Activated CD8-positive, alpha-beta T cell treated with anti-CD3 and anti-CD28 coated beads, Interleukin-2, amount 10 ng/mL, durations not matched to agents 7 days and 5 days (primary cell): ENCODE measurements at regions not wholly inside any gene's neighbourhood (a gene's known extent, or its start where the extent isn't known, plus 50 kb on each side); places are given as distances from the start of the nearest gene placed in this dataset.

Experiments
- ATAC-seq: fragments of 150-1000 bp; cut with Tn5 transposase; one replicate; pipeline ENCODE4 v1.10.0; 2021; ENCODE audit warnings: moderate library complexity
- CTCF ChIA-PET: fragments of 350-600 bp; sonication (Branson Sonifier 250); formaldehyde crosslinking; loops from one replicate; lab custom pipeline; 2021; ENCODE audit warnings: antibody characterized with exemption; lab: Charles Lee
- POLR2A ChIA-PET: fragments of 350-600 bp; sonication (Branson Sonifier 250); formaldehyde crosslinking; loops from one replicate; lab custom pipeline; 2021; ENCODE audit warnings: antibody characterized with exemption; lab: Charles Lee
- DNase-seq: peaks from one replicate; pipeline ENCODE4 v3.0.0-alpha.2; 2020
- H3K27ac Mint-ChIP-seq: one replicate; pipeline ENCODE4 v1.8.0; 2021; ENCODE audit warnings: mild to moderate bottlenecking, mixed read lengths
- H3K27me3 Mint-ChIP-seq: one replicate; pipeline ENCODE4 v1.8.0; 2021; ENCODE audit warnings: low read depth, mixed read lengths
- H3K36me3 Mint-ChIP-seq: one replicate; pipeline ENCODE4 v1.8.0; 2021; ENCODE audit warnings: low read depth, mixed read lengths
- H3K4me1 Mint-ChIP-seq: one replicate; pipeline ENCODE4 v1.8.0; 2021; ENCODE audit warnings: low read depth, mixed read lengths
- H3K4me3 Mint-ChIP-seq: one replicate; pipeline ENCODE4 v1.8.0; 2021; ENCODE audit warnings: mild to moderate bottlenecking, mixed read lengths
- H3K9me3 Mint-ChIP-seq: one replicate; pipeline ENCODE4 v1.8.0; 2022; ENCODE audit warnings: mixed read lengths; ENCODE audit not compliant: insufficient read depth

- CTCF ChIA-PET, result no interaction called here
- no peak overlapping the region for H3K4me3 Mint-ChIP-seq
- no peak for ATAC-seq
- DNase-seq, result no peak
- H3K4me1 Mint-ChIP-seq, result no peaks in the 10 kb centered on the region
- no peaks in the 10 kb centered on the region for H3K36me3 Mint-ChIP-seq
- no peak overlapping the region for H3K27ac Mint-ChIP-seq
- H3K9me3 Mint-ChIP-seq, result peaks cover 11% of the 10 kb centered on the region
- POLR2A ChIA-PET, result no interaction called here
- H3K27me3 Mint-ChIP-seq, result no peaks in the 10 kb centered on the region
Measured at GRCh38 chr2:186276909-186277308, 209.2 kb upstream of the ZC3H15 start.

- CTCF ChIA-PET, result no interaction called here
- Mint-ChIP-seq H3K27ac (no peak overlapping the region), H3K36me3 (no peaks in the 10 kb centered on the region), H3K4me3 (no peak overlapping the region), H3K4me1 (no peaks in the 10 kb centered on the region), H3K9me3 (peaks cover 6% of the 10 kb centered on the region), H3K27me3 (no peaks in the 10 kb centered on the region)
- no peak for ATAC-seq
- no peak for DNase-seq
- POLR2A ChIA-PET, result no interaction called here
Measured at GRCh38 chr2:186281726-186282125, 204.3 kb upstream of the ZC3H15 start.

DNA sequence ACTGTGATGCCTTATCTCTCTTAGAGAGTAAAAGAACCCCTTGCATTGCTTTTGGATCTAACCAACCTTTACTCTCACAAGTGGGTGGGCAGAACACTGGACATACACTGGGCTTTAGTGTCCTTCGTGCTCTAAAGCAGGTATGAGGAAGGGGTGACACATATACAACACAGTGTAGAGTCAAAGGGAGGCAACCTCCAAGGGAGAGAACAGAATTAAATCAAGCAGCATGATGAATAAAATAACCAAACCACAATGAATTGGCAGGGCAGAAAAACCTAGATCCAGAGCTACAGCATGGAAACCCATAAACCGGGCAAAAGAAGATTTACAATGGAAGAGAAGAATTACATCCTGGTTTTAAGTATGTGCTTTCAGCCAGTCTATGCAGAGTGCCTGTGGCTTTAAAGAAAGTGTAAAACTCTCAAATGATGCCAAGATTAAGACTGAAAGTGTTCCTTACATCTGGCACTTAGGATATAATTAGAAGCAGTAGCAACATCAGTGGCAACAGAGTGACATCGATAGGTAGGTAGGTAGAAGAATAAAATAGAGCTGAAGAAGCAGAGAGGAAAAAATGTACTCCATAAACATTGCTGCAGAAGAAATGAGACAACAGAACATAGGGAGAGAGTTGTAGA is 191.7 kb upstream of the ZC3H15 start:
- Mint-ChIP-seq H3K4me1 (no peaks in the 10 kb centered on the region), H3K27ac (no peak overlapping the region), H3K4me3 (no peak overlapping the region), H3K36me3 (no peaks in the 10 kb centered on the region), H3K9me3 (no peaks in the 10 kb centered on the region), H3K27me3 (no peaks in the 10 kb centered on the region)
- POLR2A ChIA-PET, result no interaction called here
- no peak for DNase-seq
- CTCF ChIA-PET, result no interaction called here
- no peak for ATAC-seq

DNA sequence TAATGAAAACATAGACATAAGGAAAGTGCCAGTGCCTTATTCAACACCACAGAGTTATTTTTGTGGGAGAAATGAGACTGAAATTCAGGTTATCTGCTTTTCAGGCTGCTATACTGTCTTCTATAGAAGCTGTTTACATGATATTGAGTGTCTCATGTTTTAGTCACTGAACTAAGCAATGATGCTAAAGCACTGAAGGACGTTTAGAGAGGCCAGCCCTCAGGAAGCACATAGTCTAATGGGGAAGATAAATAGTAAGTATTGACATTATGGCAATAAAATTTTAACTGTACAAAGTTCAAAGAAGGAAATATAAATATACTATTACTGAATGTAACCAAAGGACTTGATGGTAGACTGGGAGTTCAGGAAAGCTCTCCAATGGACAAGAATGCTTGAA is 186.4 kb upstream of the ZC3H15 start:
- no peaks in the 10 kb centered on the region for H3K4me1 Mint-ChIP-seq
- ChIA-PET CTCF (no interaction called here), POLR2A (no interaction called here)
- no peaks in the 10 kb centered on the region for H3K27me3 Mint-ChIP-seq
- DNase-seq (no peak), ATAC-seq (no peak)
- H3K4me3 Mint-ChIP-seq, result no peak overlapping the region
- H3K36me3 Mint-ChIP-seq, result no peaks in the 10 kb centered on the region
- no peak overlapping the region for H3K27ac Mint-ChIP-seq
- no peaks in the 10 kb centered on the region for H3K9me3 Mint-ChIP-seq

DNA sequence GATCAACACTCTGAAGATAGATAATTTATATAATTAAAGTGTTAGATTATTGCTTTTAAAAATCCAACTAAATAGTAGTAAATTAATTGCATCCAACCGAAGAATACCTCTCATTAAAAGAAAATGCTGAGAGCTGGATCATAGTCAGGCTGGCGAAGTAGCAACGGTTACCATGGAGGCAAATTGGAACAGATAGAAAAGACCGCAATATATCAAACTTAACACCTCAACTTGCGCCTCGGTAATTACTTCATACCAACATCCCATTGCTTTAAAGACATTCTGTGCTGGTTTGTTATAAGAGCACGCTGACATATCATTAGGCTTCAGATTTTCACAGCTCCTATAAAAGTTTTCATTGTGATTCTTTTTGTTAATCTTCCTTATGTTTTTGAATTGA is 183.8 kb upstream of the ZC3H15 start:
- CTCF ChIA-PET, result no interaction called here

GRCh38 chr2:186303091-186303490 is 183.0 kb upstream of the ZC3H15 start:
- no peak for DNase-seq
- CTCF ChIA-PET, result no interaction called here
- Mint-ChIP-seq H3K27ac (no peak overlapping the region), H3K9me3 (no peaks in the 10 kb centered on the region), H3K27me3 (no peaks in the 10 kb centered on the region), H3K4me3 (no peak overlapping the region), H3K4me1 (no peaks in the 10 kb centered on the region), H3K36me3 (no peaks in the 10 kb centered on the region)
- no peak for ATAC-seq
- POLR2A ChIA-PET, result no interaction called here

More for the DNA sequence above, 183.8 kb upstream of the ZC3H15 start:
- no peaks in the 10 kb centered on the region for H3K9me3 Mint-ChIP-seq
- no peak overlapping the region for H3K4me3 Mint-ChIP-seq
- H3K4me1 Mint-ChIP-seq, result no peaks in the 10 kb centered on the region
- POLR2A ChIA-PET, result no interaction called here
- no peak for DNase-seq
- no peak for ATAC-seq
- no peaks in the 10 kb centered on the region for H3K36me3 Mint-ChIP-seq
- no peak overlapping the region for H3K27ac Mint-ChIP-seq
- H3K27me3 Mint-ChIP-seq, result no peaks in the 10 kb centered on the region

DNA sequence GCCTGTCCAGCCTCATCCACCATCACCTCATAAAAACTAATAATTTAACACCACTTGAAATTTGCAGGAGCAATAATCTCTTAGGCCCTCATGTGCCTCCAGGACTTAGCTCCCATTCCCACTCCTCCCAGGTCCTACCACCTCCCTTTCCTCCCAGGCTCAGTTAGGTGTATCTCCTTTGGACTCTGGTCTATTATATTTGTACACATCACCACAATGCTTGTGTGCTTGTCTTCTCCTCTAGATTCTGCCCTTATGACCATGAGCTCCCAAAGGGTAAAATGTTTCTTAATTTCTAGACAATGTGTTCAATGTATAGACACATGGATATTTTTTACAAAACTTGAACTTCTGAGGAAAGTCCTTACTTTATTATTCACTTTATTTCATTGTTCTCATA is 182.0 kb upstream of the ZC3H15 start:
- POLR2A ChIA-PET, result no interaction called here
- H3K4me3 Mint-ChIP-seq, result no peak overlapping the region
- H3K36me3 Mint-ChIP-seq, result no peaks in the 10 kb centered on the region

DNA sequence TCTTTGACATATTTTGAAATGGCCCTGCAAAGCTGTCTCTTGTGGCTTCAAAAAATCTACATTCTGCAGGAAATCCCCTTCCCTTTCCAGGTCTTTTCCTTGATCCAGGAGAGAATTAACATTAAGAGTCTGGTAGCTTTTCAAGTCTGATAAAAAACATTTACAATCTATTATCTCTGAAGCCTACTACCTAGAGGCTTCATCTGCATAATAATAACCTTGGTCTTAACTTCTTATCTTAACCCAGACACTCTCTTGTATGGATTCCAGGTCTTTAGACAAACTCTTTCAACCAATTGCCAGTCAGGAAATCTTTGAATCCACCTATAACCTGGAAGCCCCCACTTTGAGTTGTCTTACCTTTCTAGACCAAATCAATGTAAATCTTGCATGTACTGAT is 179.3 kb upstream of the ZC3H15 start:
- no peaks in the 10 kb centered on the region for H3K36me3 Mint-ChIP-seq
- CTCF ChIA-PET, result no interaction called here
- POLR2A ChIA-PET, result no interaction called here
- DNase-seq (no peak), ATAC-seq (no peak)
- H3K4me3 Mint-ChIP-seq, result no peak overlapping the region
- no peaks in the 10 kb centered on the region for H3K4me1 Mint-ChIP-seq
- no peak overlapping the region for H3K27ac Mint-ChIP-seq
- no peaks in the 10 kb centered on the region for H3K27me3 Mint-ChIP-seq
- peaks cover 5% of the 10 kb centered on the region for H3K9me3 Mint-ChIP-seq

More for the DNA sequence above, 182.0 kb upstream of the ZC3H15 start:
- no peak for DNase-seq
- no peak overlapping the region for H3K27ac Mint-ChIP-seq
- CTCF ChIA-PET, result interaction anchor here (0.6 kb wide), 1 partner anchor 101 kb away, joined by 4 read pairs; no protein-coding TSS in a partner anchor
- no peak for ATAC-seq
- no peaks in the 10 kb centered on the region for H3K9me3 Mint-ChIP-seq
- H3K27me3 Mint-ChIP-seq, result no peaks in the 10 kb centered on the region
- H3K4me1 Mint-ChIP-seq, result no peaks in the 10 kb centered on the region

- POLR2A ChIA-PET, result no interaction called here
- no peaks in the 10 kb centered on the region for H3K27me3 Mint-ChIP-seq
- no peaks in the 10 kb centered on the region for H3K36me3 Mint-ChIP-seq
- DNase-seq, result no peak
- H3K9me3 Mint-ChIP-seq, result peaks cover 16% of the 10 kb centered on the region
- no peaks in the 10 kb centered on the region for H3K4me1 Mint-ChIP-seq
- CTCF ChIA-PET, result no interaction called here
- H3K27ac Mint-ChIP-seq, result no peak overlapping the region
- no peak overlapping the region for H3K4me3 Mint-ChIP-seq
- ATAC-seq, result no peak
Measured at GRCh38 chr2:186307871-186308270, 178.2 kb upstream of the ZC3H15 start.

DNA sequence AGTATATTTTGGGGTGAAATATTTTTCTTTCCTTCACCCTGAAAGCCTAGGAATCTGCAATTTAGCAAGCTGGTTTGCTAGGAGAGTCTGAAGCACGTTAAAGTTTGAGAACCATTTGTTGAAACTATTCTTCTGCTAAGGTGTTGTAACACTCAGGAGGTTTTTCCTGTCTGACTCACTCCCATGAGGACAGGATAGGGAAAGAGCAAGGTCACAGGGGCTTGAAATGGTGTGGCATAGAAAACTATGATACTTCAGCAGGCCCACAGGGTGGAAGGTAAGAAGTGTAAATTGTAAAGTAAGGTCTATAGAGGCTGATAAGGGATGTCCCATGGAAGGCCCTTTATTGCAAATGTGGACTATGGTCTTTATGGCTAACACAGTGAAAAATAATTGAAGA is 177.7 kb upstream of the ZC3H15 start:
- ATAC-seq, result no peak
- no peak overlapping the region for H3K27ac Mint-ChIP-seq

GRCh38 chr2:186309901-186310300 is 176.2 kb upstream of the ZC3H15 start:
- ChIA-PET POLR2A (no interaction called here), CTCF (no interaction called here)
- H3K27ac Mint-ChIP-seq, result no peak overlapping the region
- peaks cover 22% of the 10 kb centered on the region for H3K9me3 Mint-ChIP-seq
- H3K36me3 Mint-ChIP-seq, result no peaks in the 10 kb centered on the region
- no peaks in the 10 kb centered on the region for H3K4me1 Mint-ChIP-seq
- no peak for DNase-seq
- no peak for ATAC-seq
- no peak overlapping the region for H3K4me3 Mint-ChIP-seq
- no peaks in the 10 kb centered on the region for H3K27me3 Mint-ChIP-seq

More for the DNA sequence above, 177.7 kb upstream of the ZC3H15 start:
- Mint-ChIP-seq H3K27me3 (no peaks in the 10 kb centered on the region), H3K9me3 (peaks cover 16% of the 10 kb centered on the region), H3K36me3 (no peaks in the 10 kb centered on the region), H3K4me3 (no peak overlapping the region), H3K4me1 (no peaks in the 10 kb centered on the region)
- POLR2A ChIA-PET, result no interaction called here
- CTCF ChIA-PET, result no interaction called here
- DNase-seq, result no peak

- H3K9me3 Mint-ChIP-seq, result peaks cover 13% of the 10 kb centered on the region
- POLR2A ChIA-PET, result no interaction called here
- CTCF ChIA-PET, result no interaction called here
- DNase-seq, result no peak
- H3K4me1 Mint-ChIP-seq, result no peaks in the 10 kb centered on the region
- H3K36me3 Mint-ChIP-seq, result peaks cover 1% of the 10 kb centered on the region
- H3K4me3 Mint-ChIP-seq, result no peak overlapping the region
- H3K27me3 Mint-ChIP-seq, result no peaks in the 10 kb centered on the region
- no peak for ATAC-seq
- no peak overlapping the region for H3K27ac Mint-ChIP-seq
Measured at GRCh38 chr2:186319105-186319504, 167.0 kb upstream of the ZC3H15 start.
